ENCODE measurements at regions not wholly inside any gene's neighbourhood (a gene's known extent, or its start where the extent isn't known, plus 50 kb on each side); places are given as distances from the start of the nearest gene placed in this dataset.

- TF ChIP-seq, protein P1, sequence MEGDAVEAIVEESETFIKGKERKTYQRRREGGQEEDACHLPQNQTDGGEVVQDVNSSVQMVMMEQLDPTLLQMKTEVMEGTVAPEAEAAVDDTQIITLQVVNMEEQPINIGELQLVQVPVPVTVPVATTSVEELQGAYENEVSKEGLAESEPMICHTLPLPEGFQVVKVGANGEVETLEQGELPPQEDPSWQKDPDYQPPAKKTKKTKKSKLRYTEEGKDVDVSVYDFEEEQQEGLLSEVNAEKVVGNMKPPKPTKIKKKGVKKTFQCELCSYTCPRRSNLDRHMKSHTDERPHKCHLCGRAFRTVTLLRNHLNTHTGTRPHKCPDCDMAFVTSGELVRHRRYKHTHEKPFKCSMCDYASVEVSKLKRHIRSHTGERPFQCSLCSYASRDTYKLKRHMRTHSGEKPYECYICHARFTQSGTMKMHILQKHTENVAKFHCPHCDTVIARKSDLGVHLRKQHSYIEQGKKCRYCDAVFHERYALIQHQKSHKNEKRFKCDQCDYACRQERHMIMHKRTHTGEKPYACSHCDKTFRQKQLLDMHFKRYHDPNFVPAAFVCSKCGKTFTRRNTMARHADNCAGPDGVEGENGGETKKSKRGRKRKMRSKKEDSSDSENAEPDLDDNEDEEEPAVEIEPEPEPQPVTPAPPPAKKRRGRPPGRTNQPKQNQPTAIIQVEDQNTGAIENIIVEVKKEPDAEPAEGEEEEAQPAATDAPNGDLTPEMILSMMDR (IDR thresholded peaks at IDR 0.05) = no peak
- DNase-seq (ENCODE audit: low spot score) = no peak
- Histone ChIP-seq H3K27ac (no peak overlapping the region), H3K4me3 (no peak overlapping the region)
These were observed 154.4 kb upstream of the MAX start for GRCh38 chr14:65256714-65257113.

DNA sequence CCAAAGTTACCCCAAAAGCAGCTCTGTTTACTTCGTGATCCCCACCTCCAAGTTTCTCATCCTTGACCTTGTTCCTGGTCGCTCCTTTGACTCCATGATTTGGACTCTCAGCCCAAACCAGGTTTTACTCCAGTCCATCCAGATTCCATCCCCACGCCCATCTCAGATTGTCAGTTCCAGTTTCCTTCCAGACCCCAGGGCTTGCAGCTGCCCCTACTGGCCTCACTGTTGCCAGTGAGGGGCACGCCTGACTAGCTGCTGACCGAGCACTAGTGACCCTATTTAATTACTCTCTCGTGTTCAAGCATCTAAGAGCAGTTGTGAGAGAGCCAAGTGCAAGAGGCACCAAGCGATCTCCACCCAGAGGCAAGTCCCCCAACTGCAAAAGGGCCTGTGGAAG is 155.1 kb upstream of the FUT8 start:
- no peak overlapping the region for H3K27ac ChIP-seq
- TF ChIP-seq, protein P1 (IDR thresholded peaks at IDR 0.05) = no peak
- DNase-seq (ENCODE audit: low spot score) = no peak
- H3K4me3 ChIP-seq = no peak overlapping the region

- DNase-seq (ENCODE audit: low spot score) = no peak
- TF ChIP-seq, protein P1 (IDR thresholded peaks at IDR 0.05) = no peak
- H3K4me3 ChIP-seq = no peak overlapping the region
These were observed 154.1 kb upstream of the FUT8 start for GRCh38 chr14:65258391-65258790.

GRCh38 chr14:65259000-65259399 is 153.5 kb upstream of the FUT8 start:
- no peak overlapping the region for H3K4me3 ChIP-seq
- TF ChIP-seq, protein P1 (IDR thresholded peaks at IDR 0.05) = no peak
- H3K27ac ChIP-seq = no peak overlapping the region
- no peak for DNase-seq (ENCODE audit: low spot score)

More at GRCh38 chr14:65258391-65258790, 154.1 kb upstream of the FUT8 start:
- no peak overlapping the region for H3K27ac ChIP-seq

DNA sequence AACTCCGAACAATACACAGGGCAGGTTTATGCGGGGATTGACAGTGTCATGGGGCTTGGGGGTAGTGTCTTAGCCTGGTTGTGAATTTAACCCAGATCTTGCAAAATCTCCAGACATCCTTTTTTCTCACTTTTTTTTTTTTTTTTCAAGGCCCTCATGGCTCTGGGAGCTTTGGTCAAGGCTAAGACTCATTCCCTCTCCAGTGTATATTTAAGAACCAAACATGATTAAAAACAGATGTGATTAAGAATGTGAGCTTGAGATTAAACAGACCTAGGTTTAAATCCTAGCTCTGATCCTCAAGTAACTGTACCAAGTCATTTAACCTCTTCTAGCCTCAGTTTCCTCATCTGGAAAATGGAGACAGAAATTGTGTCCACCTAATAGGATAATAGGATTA is 151.7 kb upstream of the FUT8 start:
- Histone ChIP-seq H3K27ac (no peak overlapping the region), H3K4me3 (no peak overlapping the region)
- no peak for DNase-seq (ENCODE audit: low spot score)
- TF ChIP-seq, protein P1 (IDR thresholded peaks at IDR 0.05) = no peak

DNA sequence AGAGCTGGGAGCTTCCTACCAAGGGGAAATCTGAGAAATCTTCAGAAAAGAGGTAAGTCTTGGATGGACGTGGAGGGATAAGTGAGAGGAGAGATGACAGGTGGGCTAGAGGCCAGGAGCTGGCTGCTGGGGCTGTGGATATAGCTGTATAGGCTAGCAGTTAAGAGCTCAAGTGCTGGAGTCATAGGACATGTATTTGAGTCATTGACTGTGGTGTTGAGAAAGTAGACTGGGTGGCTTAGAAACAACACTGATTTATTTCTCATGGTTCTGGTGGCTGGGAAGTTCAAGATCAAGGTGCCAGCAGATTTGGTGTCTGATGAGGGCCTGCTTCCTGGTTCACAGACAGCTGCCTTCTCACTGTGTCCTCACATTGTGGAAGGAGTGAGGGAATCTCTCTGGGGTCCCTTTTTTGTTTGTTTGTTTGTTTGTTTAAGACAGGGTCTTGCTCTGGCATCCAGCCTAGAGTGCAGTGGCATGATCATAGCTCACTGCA is 151.1 kb upstream of the FUT8 start:
- TF ChIP-seq, protein P1 (IDR thresholded peaks at IDR 0.05) = no peak
- Histone ChIP-seq H3K4me3 (no peak overlapping the region), H3K27ac (no peak overlapping the region)
- DNase-seq (ENCODE audit: low spot score) = no peak

GRCh38 chr14:65261946-65262345 is 150.6 kb upstream of the FUT8 start:
- Histone ChIP-seq H3K27ac (no peak overlapping the region), H3K4me3 (no peak overlapping the region)
- TF ChIP-seq, protein P1 (IDR thresholded peaks at IDR 0.05) = no peak
- DNase-seq (ENCODE audit: low spot score) = no peak

All from coronary artery (tissue), 2 donors.